Memory B cell (primary cell): ENCODE measurements at regions not wholly inside any gene's neighbourhood (a gene's known extent, or its start where the extent isn't known, plus 50 kb on each side); places are given as distances from the start of the nearest gene placed in this dataset.
"Not testable (repeated sequence)": the region's sequence is repeated elsewhere in the genome, so short reads cannot be mapped to it uniquely, and the experiment has no call there.

Experiments
- ATAC-seq: fragments of 150-1000 bp; cut with Tn5 transposase; 2 replicates; pipeline ENCODE4 v1.10.0; 2021; ENCODE audit warnings: low read depth, mild to moderate bottlenecking, moderate library complexity
- DNase-seq, 2 donors: peaks; one replicate each; pipeline ENCODE4 v3.0.0; 2022; ENCODE audit warnings: low spot score in 2 of 2
- H3K27ac Mint-ChIP-seq: one replicate; pipeline ENCODE4 v1.8.0; 2022; ENCODE audit warnings: mild to moderate bottlenecking, moderate library complexity, mixed read lengths
- H3K27me3 Mint-ChIP-seq: one replicate; pipeline ENCODE4 v1.8.0; 2022; ENCODE audit warnings: mixed read lengths
- H3K36me3 Mint-ChIP-seq: one replicate; pipeline ENCODE4 v1.8.0; 2022; ENCODE audit warnings: mild to moderate bottlenecking, mixed read lengths
- H3K4me1 Mint-ChIP-seq: one replicate; pipeline ENCODE4 v1.8.0; 2022; ENCODE audit warnings: mixed read lengths
- H3K4me3 Mint-ChIP-seq: one replicate; pipeline ENCODE4 v1.8.0; 2022; ENCODE audit warnings: mild to moderate bottlenecking, moderate library complexity, mixed read lengths
- H3K9me3 Mint-ChIP-seq: one replicate; pipeline ENCODE4 v1.8.0; 2022; ENCODE audit warnings: mixed read lengths

GRCh38 chr5:44958943-44959454 is 150.3 kb downstream of the MRPS30 start:
- not testable (repeated sequence) for DNase-seq, H3K27ac Mint-ChIP-seq, H3K36me3 Mint-ChIP-seq

DNA sequence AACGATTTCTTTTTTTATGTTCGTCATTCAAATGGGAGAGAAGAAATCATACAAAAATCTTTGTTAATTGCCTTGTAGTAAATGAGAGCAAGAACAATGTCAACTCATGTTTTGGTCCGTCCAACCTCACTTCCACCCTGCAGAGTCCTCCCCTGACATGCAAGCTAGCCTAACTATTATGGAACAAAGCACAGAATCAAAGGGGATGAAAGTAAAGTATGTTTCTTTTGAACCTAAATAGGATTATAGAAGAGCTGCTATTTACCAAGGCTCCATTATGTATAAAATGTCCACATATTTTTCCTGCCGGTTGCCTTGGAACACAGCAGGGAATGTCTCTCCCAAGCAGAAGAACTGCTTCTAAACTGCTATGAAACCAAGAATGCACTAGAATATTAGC is 161.1 kb downstream of the MRPS30 start:
- no peaks in the 10 kb centered on the region for H3K36me3 Mint-ChIP-seq
- H3K4me1 Mint-ChIP-seq = no peaks in the 10 kb centered on the region
- H3K27ac Mint-ChIP-seq = no peak overlapping the region
- H3K9me3 Mint-ChIP-seq = no peaks in the 10 kb centered on the region
- H3K27me3 Mint-ChIP-seq = no peaks in the 10 kb centered on the region
- ATAC-seq (no peak), DNase-seq (no peak)
- no peak overlapping the region for H3K4me3 Mint-ChIP-seq

More at GRCh38 chr5:44958943-44959454, 150.3 kb downstream of the MRPS30 start:
- ATAC-seq, H3K4me3 Mint-ChIP-seq, H3K4me1 Mint-ChIP-seq, H3K9me3 Mint-ChIP-seq, H3K27me3 Mint-ChIP-seq: not testable (repeated sequence)

- not testable (repeated sequence) for DNase-seq, H3K9me3 Mint-ChIP-seq, H3K36me3 Mint-ChIP-seq, ATAC-seq, H3K27me3 Mint-ChIP-seq, H3K4me1 Mint-ChIP-seq, H3K4me3 Mint-ChIP-seq, H3K27ac Mint-ChIP-seq
These were observed 162.2 kb downstream of the MRPS30 start for GRCh38 chr5:44970963-44971362.

DNA sequence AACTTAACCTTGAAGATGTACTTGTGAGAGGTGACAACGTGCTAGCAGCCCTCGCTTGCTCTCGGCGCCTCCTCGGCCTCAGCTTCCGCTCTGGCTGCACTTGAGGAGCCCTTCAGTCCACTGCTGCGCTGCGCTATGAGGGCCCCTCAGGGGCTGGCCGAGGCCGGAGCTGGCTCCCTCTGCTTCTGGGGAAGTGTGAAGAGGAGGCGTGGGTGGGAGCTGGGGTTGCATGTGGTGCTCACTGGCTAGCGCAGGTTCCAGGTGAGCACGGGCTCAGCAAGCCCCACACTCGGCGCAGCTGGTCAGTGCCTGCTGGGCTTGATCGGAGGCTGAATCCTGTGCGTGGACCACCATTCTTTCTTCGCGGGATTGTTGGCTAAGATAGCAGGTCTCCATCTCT is 166.1 kb downstream of the MRPS30 start:
- Mint-ChIP-seq H3K27me3 (no peaks in the 10 kb centered on the region), H3K36me3 (no peaks in the 10 kb centered on the region), H3K27ac (no peak overlapping the region), H3K4me3 (no peak overlapping the region), H3K9me3 (peaks cover 3% of the 10 kb centered on the region), H3K4me1 (no peaks in the 10 kb centered on the region)
- ATAC-seq (no peak), DNase-seq (no peak)

DNA sequence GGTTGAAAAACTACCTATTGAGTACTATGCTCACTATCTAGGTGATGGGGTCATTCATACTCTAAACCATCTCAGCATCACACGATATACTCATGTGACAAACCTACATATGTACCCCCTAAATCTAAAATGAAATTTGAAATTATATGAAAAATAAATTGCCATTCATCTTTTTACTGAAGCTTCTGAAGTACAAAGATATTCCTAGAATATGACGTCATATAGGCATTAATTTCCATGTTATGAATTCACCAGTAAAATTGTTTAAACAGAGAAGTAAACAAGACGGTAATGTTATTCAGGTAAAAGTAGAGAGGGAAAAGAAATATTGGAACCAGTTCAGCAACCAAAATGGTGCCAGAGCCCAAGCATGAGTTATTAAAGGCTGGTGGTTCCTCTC is 173.0 kb downstream of the MRPS30 start:
- Mint-ChIP-seq H3K4me3 (no peak overlapping the region), H3K4me1 (no peaks in the 10 kb centered on the region), H3K9me3 (peaks cover 26% of the 10 kb centered on the region), H3K27me3 (no peaks in the 10 kb centered on the region), H3K36me3 (no peaks in the 10 kb centered on the region), H3K27ac (no peak overlapping the region)
- DNase-seq (no peak), ATAC-seq (no peak)

DNA sequence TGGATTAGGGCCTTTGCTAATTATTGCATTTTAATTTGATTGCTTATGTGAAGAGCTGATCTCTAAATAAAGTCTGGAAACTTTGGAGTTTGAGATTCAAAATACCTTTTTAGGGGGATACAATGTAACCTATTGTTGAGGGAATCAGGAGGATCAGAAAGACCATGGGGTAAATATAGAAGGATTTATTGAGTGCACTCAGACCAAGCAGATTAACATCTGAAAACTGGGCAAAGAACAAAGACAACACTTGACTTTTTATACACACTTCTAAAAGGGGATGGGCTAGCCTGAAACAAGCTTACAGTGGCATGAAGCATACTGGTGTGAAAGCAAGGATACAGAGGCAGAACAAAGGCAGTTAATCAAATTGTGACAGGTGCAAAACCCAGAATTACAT is 174.3 kb downstream of the MRPS30 start:
- Mint-ChIP-seq H3K9me3 (peaks cover 26% of the 10 kb centered on the region), H3K36me3 (no peaks in the 10 kb centered on the region)
- no peak for ATAC-seq

DNA sequence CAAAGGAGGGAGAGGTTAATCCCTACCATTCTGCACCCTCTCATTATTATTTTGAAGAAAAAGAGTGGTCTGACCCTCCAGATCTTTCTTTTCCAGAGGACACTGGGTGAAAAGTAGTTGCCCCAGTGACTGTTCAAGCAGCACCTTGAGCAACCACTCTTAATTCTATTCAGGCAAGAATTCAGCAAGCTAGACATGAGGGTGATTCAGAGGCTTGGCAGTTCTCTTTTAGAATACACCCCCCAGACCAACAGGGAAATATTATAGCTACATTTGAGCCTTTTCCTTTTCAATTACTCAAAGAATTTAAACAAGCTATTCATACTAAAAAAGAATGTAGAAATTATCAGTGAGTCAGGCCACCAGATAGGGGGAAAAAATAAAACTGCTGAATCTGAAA is 178.3 kb downstream of the MRPS30 start:
- ATAC-seq = no peak
- Mint-ChIP-seq H3K9me3 (peaks cover 20% of the 10 kb centered on the region), H3K36me3 (no peaks in the 10 kb centered on the region)

More for the DNA sequence above, 174.3 kb downstream of the MRPS30 start:
- H3K27ac Mint-ChIP-seq = no peak overlapping the region
- no peaks in the 10 kb centered on the region for H3K4me1 Mint-ChIP-seq
- H3K4me3 Mint-ChIP-seq = no peak overlapping the region
- H3K27me3 Mint-ChIP-seq = no peaks in the 10 kb centered on the region
- DNase-seq = no peak

GRCh38 chr5:44991693-44992092 is 182.9 kb downstream of the MRPS30 start:
- no peak overlapping the region for H3K27ac Mint-ChIP-seq
- no peaks in the 10 kb centered on the region for H3K27me3 Mint-ChIP-seq

More for the DNA sequence above, 178.3 kb downstream of the MRPS30 start:
- Mint-ChIP-seq H3K4me1 (no peaks in the 10 kb centered on the region), H3K27me3 (no peaks in the 10 kb centered on the region), H3K27ac (no peak overlapping the region), H3K4me3 (no peak overlapping the region)
- DNase-seq = no peak

DNA sequence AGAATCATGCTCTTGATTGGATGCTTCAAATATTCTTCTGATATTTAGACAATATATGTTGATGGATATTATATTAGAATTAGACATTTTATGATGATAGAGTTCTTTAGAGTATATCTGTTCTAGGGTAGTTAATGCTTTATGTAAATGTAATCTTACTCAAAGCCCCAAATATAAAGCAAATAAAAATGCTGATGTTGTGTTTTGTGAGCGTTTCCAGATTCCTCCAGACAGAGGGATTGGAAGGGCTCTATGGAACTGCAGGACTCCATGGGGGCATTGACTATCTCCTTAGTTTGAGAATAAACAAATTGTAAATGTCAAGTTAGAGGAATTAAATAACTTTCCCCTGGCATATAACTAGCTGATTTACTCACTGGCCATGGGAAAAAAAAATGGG is 184.5 kb downstream of the MRPS30 start:
- H3K27ac Mint-ChIP-seq = no peak overlapping the region
- H3K36me3 Mint-ChIP-seq = no peaks in the 10 kb centered on the region
- no peaks in the 10 kb centered on the region for H3K27me3 Mint-ChIP-seq
- no peak overlapping the region for H3K4me3 Mint-ChIP-seq
- H3K9me3 Mint-ChIP-seq = peaks cover 4% of the 10 kb centered on the region
- no peak for DNase-seq
- no peak for ATAC-seq
- H3K4me1 Mint-ChIP-seq = no peaks in the 10 kb centered on the region

More at GRCh38 chr5:44991693-44992092, 182.9 kb downstream of the MRPS30 start:
- H3K4me3 Mint-ChIP-seq = no peak overlapping the region
- H3K36me3 Mint-ChIP-seq = no peaks in the 10 kb centered on the region
- DNase-seq (no peak), ATAC-seq (no peak)
- peaks cover 4% of the 10 kb centered on the region for H3K9me3 Mint-ChIP-seq
- no peaks in the 10 kb centered on the region for H3K4me1 Mint-ChIP-seq

DNA sequence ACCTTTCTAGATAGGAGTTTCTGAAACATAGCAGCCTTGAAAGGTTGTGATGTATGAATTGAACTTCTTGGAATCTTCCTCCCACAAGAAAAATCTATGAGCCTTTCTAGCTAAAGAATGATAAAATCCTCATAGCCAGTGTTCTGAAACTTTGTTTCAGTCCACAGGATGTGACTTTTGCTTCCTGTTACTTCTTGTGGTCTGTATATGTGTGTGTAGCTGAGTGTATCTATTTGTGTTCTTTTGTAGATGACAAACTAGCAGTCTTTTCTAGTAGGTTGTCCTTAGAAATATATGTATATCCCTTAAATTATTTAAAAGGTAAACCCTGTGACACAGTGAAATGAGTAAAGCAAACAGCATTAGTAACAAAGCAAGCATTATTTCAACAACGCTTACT is 188.8 kb downstream of the MRPS30 start:
- H3K9me3 Mint-ChIP-seq = no peaks in the 10 kb centered on the region
- no peaks in the 10 kb centered on the region for H3K27me3 Mint-ChIP-seq
- no peak for ATAC-seq
- no peaks in the 10 kb centered on the region for H3K36me3 Mint-ChIP-seq
- H3K4me1 Mint-ChIP-seq = no peaks in the 10 kb centered on the region
- no peak overlapping the region for H3K27ac Mint-ChIP-seq
- no peak overlapping the region for H3K4me3 Mint-ChIP-seq
- DNase-seq = no peak

DNA sequence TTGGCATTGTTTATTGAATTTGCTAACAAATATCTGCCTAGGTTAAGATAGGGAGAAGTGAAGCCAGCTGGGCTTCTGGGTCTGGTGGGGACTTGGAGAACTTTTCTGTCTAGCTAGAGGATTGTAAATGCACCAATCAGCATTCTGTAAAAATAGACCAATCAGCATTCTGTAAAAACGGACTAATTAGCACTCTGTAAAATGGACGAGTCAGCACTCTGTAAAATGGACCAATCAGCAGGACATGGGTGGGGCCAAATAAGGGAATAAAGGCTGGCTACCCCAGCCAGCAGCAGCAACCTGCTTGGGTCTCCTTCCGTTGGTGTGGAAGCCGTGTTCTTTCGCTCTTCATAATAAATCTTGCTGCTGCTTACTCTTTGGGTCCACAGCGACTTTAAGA is 198.4 kb downstream of the MRPS30 start:
- H3K36me3 Mint-ChIP-seq, DNase-seq, H3K4me3 Mint-ChIP-seq, H3K27ac Mint-ChIP-seq, H3K27me3 Mint-ChIP-seq, H3K9me3 Mint-ChIP-seq, H3K4me1 Mint-ChIP-seq, ATAC-seq: not testable (repeated sequence)

DNA sequence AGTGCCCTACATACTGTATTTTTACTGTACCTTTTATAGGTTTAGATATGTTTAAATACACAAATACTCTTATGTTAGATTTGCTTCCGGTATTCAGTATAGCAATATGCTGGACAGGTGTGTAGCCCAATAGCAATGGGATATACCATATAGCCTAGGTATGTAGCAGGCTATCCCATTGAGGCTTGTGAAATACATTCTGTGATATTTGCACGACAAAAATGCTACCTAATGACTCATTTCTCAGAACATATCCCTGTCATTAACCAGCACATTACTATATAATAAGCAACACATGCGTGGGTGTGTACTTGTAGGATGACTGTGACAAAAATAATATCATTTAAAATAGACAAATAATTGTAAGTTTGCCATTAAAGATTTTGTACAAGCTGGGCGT is 208.8 kb downstream of the MRPS30 start:
- H3K9me3 Mint-ChIP-seq = peaks cover 4% of the 10 kb centered on the region
- DNase-seq (no peak), ATAC-seq (no peak)
- H3K4me3 Mint-ChIP-seq = no peak overlapping the region
- H3K27ac Mint-ChIP-seq = no peak overlapping the region
- no peaks in the 10 kb centered on the region for H3K27me3 Mint-ChIP-seq
- H3K4me1 Mint-ChIP-seq = no peaks in the 10 kb centered on the region
- no peaks in the 10 kb centered on the region for H3K36me3 Mint-ChIP-seq

DNA sequence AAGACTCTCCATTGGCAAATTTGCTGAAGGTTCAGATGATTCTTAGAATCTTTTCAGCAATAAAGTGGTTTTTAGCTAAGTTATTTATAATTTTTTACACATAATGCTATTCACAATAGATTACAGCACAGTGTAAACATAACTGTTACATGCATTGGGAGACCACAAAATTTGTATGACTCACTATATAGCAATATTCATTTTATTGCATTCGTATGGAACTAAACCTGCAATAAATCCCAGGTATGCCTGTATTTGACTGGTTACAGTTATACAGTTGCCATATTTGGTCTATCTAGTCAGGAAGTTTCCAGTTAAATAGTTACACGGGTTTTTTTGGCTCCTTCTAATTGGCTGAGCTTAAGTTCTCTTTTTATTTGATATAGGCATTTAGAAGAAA is 220.8 kb downstream of the MRPS30 start:
- Mint-ChIP-seq H3K27me3 (no peaks in the 10 kb centered on the region), H3K27ac (no peak overlapping the region), H3K4me1 (no peaks in the 10 kb centered on the region), H3K4me3 (no peak overlapping the region), H3K9me3 (no peaks in the 10 kb centered on the region), H3K36me3 (no peaks in the 10 kb centered on the region)
- no peak for DNase-seq
- ATAC-seq = no peak

DNA sequence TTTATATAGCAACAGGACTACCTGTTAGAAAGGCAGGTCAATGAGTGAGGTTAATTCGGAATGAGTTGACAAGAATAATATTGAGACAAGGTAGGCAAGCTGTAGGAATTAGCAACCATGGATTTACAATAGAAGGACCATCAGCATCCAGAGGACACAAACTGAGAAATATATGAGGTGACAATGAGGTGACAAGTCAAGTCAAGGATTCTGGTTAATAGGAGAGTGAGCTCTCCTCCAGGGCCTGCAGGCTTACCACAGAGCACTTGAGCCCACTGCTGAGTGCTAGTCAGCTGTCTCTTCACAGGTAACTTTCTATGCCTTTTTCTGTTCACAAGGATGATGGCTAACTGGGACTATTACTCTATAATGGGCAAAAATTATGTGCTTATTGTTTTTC is 227.2 kb downstream of the MRPS30 start:
- Mint-ChIP-seq H3K27ac (no peak overlapping the region), H3K9me3 (no peaks in the 10 kb centered on the region), H3K27me3 (no peaks in the 10 kb centered on the region), H3K36me3 (no peaks in the 10 kb centered on the region), H3K4me3 (no peak overlapping the region), H3K4me1 (no peaks in the 10 kb centered on the region)
- ATAC-seq (no peak), DNase-seq (no peak)

GRCh38 chr5:45037927-45038326 is 229.2 kb downstream of the MRPS30 start:
- DNase-seq = no peak
- Mint-ChIP-seq H3K27ac (no peak overlapping the region), H3K4me1 (no peaks in the 10 kb centered on the region), H3K36me3 (no peaks in the 10 kb centered on the region), H3K27me3 (no peaks in the 10 kb centered on the region), H3K9me3 (no peaks in the 10 kb centered on the region), H3K4me3 (no peak overlapping the region)
- ATAC-seq = no peak
